Neural cell (in vitro differentiated cells): ENCODE measurements at regions not wholly inside any gene's neighbourhood (a gene's known extent, or its start where the extent isn't known, plus 50 kb on each side); places are given as distances from the start of the nearest gene placed in this dataset.
"Not testable (repeated sequence)": the region's sequence is repeated elsewhere in the genome, so short reads cannot be mapped to it uniquely, and the experiment has no call there.

ENCODE experiments used
- CTCF ChIP-seq: fragments of 450-650 bp; IDR thresholded peaks from 2 replicates; pipeline ENCODE4 v1.5.1; 2014; ENCODE audit warnings: antibody characterized with exemption, mild to moderate bottlenecking, moderate library complexity; ENCODE audit not compliant: poor library complexity, severe bottlenecking
- MXI1 ChIP-seq: fragments of 450-650 bp; conservative IDR thresholded peaks from 2 replicates; pipeline ENCODE4 v1.6.1; 2014; ENCODE audit warnings: antibody characterized with exemption, mild to moderate bottlenecking; ENCODE audit not compliant: poor library complexity, severe bottlenecking
- RAD21 ChIP-seq: fragments of 450-650 bp; conservative IDR thresholded peaks from 2 replicates; pipeline ENCODE4 v1.6.1; 2014; ENCODE audit warnings: antibody characterized with exemption, mild to moderate bottlenecking, moderate library complexity
- REST ChIP-seq: IDR thresholded peaks from 2 replicates; pipeline ENCODE4 v1.6.1; 2012; ENCODE audit warnings: borderline replicate concordance
- SMC3 ChIP-seq: fragments of 450-650 bp; conservative IDR thresholded peaks from 2 replicates; pipeline ENCODE4 v1.6.1; 2014; ENCODE audit warnings: antibody characterized with exemption, mild to moderate bottlenecking, moderate library complexity; ENCODE audit not compliant: poor library complexity
- TAF1 ChIP-seq: IDR thresholded peaks from 2 replicates; pipeline ENCODE4 v1.6.1; 2012; ENCODE audit warnings: low read depth

GRCh38 chr6:10311546-10312405, 103.1 kb downstream of the TFAP2A start:
- not testable (repeated sequence) for TF ChIP-seq CTCF, REST, RAD21, MXI1, TAF1, SMC3
